Astrocyte (in vitro differentiated cells and primary cell): ENCODE measurements at regions not wholly inside any gene's neighbourhood (a gene's known extent, or its start where the extent isn't known, plus 50 kb on each side); places are given as distances from the start of the nearest gene placed in this dataset.

Experiments
- EZH2 ChIP-seq: IDR thresholded peaks from 2 replicates; pipeline ENCODE4 v1.6.1; 2012; ENCODE audit warnings: mild to moderate bottlenecking, low read length, inconsistent platforms; ENCODE audit not compliant: insufficient read depth
- TF ChIP-seq, protein P1 (sequence below): IDR thresholded peaks from 2 replicates; pipeline ENCODE4 v1.5.1; 2011; ENCODE audit warnings: low read depth, mild to moderate bottlenecking, inconsistent platforms, low read length, moderate library complexity; ENCODE audit not compliant: insufficient read depth

DNA sequence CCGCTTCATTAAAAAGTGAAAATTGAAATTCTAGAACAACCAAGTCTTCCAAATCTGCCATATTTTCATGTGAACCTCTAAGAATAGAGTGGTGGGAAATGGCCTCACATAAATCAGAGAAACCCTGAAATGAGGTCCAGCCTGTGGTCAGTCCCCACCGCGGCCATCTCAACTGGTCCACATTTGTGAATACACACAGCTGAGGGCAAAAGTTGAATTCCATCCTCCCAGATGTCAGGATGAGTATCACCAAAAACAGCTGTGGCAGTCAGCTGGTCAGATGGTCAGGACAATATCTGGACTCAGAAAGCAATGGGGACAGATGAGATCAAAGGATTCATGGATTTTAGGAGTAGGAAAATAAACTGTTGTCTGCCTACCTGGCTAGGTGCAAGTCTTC, 219.4 kb upstream of the NCKAP5 start:
- TF ChIP-seq EZH2, result no peak
- TF ChIP-seq, protein P1, sequence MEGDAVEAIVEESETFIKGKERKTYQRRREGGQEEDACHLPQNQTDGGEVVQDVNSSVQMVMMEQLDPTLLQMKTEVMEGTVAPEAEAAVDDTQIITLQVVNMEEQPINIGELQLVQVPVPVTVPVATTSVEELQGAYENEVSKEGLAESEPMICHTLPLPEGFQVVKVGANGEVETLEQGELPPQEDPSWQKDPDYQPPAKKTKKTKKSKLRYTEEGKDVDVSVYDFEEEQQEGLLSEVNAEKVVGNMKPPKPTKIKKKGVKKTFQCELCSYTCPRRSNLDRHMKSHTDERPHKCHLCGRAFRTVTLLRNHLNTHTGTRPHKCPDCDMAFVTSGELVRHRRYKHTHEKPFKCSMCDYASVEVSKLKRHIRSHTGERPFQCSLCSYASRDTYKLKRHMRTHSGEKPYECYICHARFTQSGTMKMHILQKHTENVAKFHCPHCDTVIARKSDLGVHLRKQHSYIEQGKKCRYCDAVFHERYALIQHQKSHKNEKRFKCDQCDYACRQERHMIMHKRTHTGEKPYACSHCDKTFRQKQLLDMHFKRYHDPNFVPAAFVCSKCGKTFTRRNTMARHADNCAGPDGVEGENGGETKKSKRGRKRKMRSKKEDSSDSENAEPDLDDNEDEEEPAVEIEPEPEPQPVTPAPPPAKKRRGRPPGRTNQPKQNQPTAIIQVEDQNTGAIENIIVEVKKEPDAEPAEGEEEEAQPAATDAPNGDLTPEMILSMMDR, result no peak
